NCI-H2227 (cell line): ENCODE measurements at regions not wholly inside any gene's neighbourhood (a gene's known extent, or its start where the extent isn't known, plus 50 kb on each side); places are given as distances from the start of the nearest gene placed in this dataset.

Source experiments
- DNase-seq: peaks from one replicate; lab custom pipeline; 2025; ENCODE audit not compliant: unreplicated experiment; lab: John Stamatoyannopoulos, UW

- no peak for DNase-seq
Observed at GRCh38 chr16:87231295-87231694, 85.9 kb downstream of the C16orf95 start.

GRCh38 chr16:87231911-87232310 lies 85.3 kb downstream of the C16orf95 start:
- DNase-seq: no peak

DNA sequence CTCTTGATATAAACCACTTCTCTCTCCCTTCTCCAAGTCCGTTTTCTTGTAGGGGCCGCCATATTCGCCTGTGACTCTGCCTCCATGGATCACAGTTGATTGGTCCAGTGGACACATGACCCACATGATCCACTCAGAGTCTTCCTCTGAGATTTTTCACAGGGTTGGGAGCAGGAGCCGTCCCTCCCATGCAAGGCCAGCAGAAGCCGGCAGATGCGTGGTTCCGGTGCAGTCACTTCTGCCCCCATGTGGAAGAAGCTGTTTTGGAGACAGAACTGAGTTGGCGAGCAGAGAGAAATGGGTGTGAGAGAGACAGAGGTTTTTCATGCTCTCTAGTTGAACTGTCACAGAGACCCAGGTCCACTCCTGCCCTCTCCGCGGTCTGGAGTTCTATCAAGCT lies 83.3 kb downstream of the C16orf95 start:
- no peak for DNase-seq

- no peak for DNase-seq
Observed at GRCh38 chr16:87234601-87235000, 82.6 kb downstream of the C16orf95 start.

DNA sequence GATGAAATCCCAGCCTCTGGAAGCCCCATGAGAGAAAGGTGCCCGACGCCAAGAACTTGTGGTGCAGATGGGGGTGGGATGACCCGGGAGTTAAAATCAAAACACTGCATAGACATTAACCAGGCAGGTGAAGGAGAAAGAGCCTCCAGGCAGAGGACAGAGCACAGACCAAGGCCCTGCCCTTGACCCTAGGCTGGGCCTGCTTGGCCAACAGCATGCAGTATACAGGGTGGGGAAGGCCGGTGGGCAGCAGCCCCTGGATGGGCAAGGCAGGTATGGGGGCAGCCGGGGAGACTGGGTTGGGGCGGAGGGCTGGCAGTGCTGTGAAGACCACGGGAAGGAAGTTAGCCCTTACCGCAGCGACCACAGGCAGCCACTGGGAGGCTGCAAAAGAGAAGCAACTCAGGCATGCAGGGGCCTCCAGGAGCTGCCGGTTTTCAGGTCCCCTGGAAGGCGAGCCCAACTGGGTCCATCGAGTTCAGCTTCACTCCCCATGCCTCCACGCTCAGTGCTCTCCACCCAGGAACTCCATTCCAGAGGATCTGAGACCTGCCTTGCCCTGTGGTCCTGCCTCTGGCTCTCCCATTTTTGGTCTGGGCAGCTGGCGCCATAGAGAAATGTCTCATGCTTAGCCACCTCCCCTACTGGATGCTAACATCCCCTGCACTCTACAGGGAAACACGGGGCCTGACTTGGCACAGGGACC lies 81.2 kb downstream of the C16orf95 start:
- DNase-seq: no peak

DNA sequence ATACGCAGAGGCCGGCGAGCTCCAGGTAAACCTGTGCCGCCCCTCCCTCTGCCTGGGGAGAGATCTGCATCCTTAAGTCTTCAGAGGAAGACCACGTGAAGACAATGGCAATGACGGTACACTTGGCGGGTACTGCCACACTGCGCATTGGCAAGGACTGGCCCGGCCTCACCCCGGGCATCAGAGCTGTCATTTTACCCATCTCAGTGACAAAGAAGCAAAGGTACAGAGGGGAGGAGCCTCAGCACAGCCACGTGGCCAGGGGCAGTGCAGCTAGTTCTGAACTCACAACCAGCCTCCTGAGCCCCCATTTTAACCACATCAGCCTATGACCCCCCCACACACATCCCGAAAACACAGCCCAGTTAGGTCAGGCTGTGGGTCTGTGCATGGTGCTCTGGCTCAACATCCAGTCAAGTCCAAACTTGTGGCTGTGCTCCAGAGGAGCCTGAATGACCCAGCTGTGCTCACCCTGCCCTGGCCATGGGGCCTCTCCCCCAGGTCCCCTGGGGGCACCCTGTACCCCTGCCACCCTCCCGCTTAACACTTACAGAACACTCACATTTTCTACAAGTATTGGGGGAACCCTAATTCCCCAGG lies 80.6 kb downstream of the C16orf95 start:
- DNase-seq: no peak

GRCh38 chr16:87238361-87238715 lies 78.9 kb downstream of the C16orf95 start:
- DNase-seq: no peak

DNA sequence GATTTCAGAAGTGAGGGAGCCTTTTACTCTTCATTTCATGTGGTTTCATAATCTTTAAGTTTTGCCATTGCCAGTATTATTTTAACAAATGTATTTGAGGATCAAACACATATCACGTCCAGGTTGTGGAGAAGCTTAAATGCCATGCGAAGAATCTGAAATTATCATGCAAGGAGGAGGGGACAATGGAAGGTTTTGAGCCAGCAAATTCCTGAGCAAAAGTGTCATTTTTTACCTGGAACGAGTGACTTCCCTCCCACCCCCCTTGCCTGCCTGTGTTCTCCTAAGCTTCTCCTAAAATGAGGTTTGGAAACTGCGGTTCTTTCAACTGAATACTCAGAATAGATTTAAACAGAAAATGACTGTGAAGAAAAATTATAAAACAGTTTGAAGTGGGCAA lies 77.6 kb downstream of the C16orf95 start:
- DNase-seq: no peak

- no peak for DNase-seq
Observed at GRCh38 chr16:87240211-87241136, 76.7 kb downstream of the C16orf95 start.

DNA sequence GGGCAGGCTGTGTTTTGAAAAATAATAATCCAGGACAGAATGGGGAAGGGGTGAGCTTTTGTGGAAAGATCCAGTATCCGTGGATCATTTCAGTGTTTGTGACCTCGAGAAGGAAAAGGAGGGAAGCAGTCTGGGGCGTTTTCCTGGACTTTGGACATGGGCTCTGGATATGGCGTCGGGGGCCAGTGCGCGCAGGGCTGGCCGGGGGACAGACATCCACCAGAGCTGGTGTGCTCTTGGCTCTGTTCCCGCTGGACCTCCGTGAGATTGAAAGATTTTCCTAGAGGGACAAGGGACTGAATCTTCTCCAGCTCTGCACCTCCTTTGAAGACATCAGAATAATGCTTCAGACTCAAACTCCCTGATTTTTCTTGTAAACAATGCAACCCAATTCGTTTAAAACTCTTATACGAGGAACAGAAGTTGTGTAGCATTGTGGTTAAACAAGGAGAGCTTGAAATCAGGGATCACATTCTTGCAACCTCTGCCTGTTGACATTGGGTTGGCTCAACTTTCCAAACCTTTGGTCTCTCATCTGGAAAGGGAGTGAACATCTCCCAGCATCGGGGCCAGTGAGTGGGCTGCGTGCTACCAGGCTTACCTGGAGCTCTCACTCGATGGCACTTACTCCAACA lies 75.9 kb downstream of the C16orf95 start:
- DNase-seq: no peak

GRCh38 chr16:87243478-87243877 lies 73.7 kb downstream of the C16orf95 start:
- DNase-seq: no peak

DNA sequence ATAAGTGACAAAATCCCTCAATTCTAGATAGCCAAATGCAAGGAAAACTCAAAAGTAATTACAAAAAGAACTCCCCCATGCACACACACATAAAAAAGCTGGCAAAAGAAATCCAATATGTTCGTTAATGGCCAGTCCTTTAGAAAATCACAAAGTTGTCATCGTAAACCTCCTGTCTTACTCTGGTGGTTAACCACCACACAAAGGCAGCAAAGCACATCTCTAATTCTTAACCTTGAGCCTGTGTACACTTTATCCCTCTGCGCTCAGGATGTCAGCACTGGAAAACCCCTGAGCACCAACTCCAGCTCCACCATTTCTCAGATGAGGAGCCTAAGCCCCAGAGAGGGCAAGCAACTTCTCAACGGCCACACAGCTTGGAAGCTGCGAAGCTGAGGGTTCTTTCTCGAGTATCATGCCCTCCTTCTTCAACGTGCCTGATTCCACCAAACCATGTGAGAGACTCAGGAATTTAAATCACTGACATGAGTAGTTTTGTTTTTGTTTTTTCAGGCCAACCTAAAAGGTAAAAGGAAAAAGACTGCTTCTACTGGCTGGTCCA lies 72.5 kb downstream of the C16orf95 start:
- no peak for DNase-seq

DNA sequence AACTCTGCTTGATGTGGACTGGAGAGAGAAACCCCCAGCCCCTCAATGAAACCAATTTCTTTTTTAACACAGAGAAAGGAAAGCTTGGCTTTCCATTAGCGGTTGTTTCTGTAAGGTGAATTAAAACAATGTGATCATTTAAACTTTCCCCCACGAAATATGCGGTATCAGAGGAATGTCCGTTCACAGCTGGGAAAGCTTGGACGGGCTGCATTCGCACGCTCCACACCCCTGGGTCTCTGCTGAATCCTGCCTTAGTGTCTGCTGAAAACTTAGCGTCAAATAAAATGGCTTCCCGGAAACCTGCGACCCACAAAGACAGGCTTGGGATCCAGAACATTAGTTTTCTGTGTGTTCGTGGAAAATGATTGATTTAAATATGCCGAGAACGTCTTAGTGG lies 71.7 kb downstream of the C16orf95 start:
- no peak for DNase-seq

DNA sequence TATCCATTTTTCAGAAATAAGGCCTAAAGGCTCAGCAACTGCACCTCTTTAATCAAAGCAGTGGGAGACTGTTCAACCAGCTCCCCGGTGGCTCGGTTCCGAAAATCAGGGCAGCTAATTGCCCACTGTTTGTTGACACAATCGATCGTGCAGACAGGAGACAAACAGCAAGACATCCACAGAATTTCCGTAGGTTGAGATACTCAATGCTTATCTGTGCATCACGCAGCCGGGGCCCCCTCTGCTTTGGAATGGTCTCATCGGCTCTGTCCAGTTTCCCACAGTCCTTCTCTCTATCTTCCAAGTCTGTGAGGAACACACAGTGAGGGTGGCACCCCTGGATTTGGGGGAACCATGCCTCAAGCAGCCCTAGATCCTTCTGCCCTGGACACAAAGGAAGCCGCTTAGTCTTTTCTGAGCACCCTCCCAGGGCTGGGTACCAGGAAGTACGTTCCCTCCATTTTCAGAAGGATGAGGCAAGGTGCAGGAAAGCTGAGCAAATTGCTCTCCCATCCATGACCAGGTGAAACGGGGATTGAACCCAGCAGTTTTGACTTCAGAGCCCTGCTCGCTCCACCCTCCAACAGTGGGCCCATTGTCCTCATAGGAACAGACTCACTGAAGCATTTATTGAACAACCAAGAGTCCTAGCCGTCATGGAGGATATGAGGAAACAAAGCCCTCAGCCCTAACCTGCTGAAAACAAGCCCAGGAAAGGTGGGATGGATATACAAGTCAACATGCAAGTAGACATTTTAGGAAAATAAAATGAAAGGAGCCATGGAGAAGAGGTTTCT lies 70.7 kb downstream of the C16orf95 start:
- DNase-seq: peak; percentile 21

GRCh38 chr16:87248714-87249113 lies 68.5 kb downstream of the C16orf95 start:
- DNase-seq: no peak

GRCh38 chr16:87249425-87249824 lies 67.8 kb downstream of the C16orf95 start:
- DNase-seq: no peak

DNA sequence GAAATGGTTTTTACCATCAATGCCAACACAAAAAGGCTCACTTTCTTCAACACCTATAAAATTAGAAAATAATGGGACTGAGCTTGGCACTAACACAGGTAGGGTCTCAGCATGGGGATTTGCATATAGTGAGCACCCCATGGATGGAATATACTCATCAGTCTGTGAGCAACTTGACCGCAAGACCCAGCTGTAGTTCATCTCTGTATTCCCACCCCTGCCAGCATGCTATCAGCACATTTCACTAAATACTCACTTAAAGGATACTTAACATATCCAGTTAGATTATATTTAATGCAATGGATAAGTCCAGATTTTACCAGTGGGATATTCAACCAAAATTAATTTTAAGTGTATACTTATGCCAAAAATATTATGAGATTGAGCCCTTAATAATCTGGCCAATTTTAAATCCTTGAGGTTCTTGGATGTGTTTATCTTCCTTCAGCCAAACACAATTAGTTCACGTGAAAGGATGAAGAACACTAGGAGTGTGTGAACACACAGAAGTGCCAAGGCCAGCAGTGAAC lies 66.7 kb downstream of the C16orf95 start:
- no peak for DNase-seq

GRCh38 chr16:87252269-87252970 lies 64.8 kb downstream of the C16orf95 start:
- no peak for DNase-seq
